ENCODE measurements at regions not wholly inside any gene's neighbourhood (a gene's known extent, or its start where the extent isn't known, plus 50 kb on each side); places are given as distances from the start of the nearest gene placed in this dataset.

DNA sequence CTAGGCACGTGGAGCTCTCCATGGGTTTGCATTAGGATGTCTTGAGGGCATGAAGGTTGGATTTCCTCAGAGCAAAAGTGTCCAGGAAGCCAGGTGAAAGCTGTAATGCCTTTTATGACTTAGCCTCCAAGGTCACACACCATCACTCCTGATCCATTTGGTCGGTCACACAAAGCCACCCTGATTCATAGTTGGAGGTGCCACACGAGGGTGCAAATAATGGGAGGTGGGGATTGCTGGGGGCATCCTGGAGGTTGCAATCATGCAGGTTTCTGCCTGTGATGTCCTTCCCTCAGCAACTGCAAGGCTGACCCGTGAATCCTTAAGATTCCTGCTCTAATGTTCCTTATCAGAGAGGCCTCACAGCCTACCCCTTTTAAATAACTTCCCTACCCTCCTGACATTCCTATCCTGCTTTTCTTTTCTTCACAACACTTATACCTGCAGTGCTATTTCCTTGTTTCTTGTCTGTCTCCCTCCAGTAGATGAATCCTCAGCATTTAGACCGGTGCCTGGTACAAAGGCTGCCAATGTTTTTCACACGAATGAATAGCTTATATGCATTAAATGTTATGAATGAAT, 97.1 kb downstream of the LIPG start:
- no peak for TF ChIP-seq FOS (IDR thresholded peaks at IDR 0.05; ENCODE audit: borderline replicate concordance, insufficient read depth, low read length)
- TF ChIP-seq POLR2AphosphoS5 (IDR thresholded peaks at IDR 0.05; ENCODE audit: insufficient read depth, low read depth, low read length) = no peak
- no peak for TF ChIP-seq MYC (IDR thresholded peaks at IDR 0.05; ENCODE audit: low read depth, low read length)
- TF ChIP-seq, protein P1, sequence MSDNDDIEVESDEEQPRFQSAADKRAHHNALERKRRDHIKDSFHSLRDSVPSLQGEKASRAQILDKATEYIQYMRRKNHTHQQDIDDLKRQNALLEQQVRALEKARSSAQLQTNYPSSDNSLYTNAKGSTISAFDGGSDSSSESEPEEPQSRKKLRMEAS (IDR thresholded peaks at IDR 0.05; ENCODE audit: insufficient read depth, insufficient read length) = no peak
- no peak for TF ChIP-seq EZH2 (IDR thresholded peaks at IDR 0.05; ENCODE audit: borderline replicate concordance, low read depth, low read length, severe bottlenecking)
- TF ChIP-seq JUN (IDR thresholded peaks at IDR 0.05; ENCODE audit: borderline replicate concordance, insufficient read depth, insufficient read length, low read depth) = no peak
- no peak for TF ChIP-seq GATA2 (IDR thresholded peaks at IDR 0.05; ENCODE audit: insufficient read depth, insufficient read length, low read depth, low read length)
- TF ChIP-seq POLR2A (IDR thresholded peaks at IDR 0.05; ENCODE audit: low read depth, low read length) = no peak
- no peak for DNase-seq (ENCODE audit: low read depth, low spot score)
- H3K4me1 ChIP-seq (ENCODE audit: control insufficient read depth, extremely low read depth, insufficient read depth, low read length) = peaks cover 24% of the 10 kb centered on the region
- no peak overlapping the region for H3K27ac ChIP-seq (ENCODE audit: insufficient read depth, low read depth, low read length)
- no peak overlapping the region for H2AFZ ChIP-seq (ENCODE audit: low read depth, low read length)
- H3K9me1 ChIP-seq (replicated peaks; ENCODE audit: control insufficient read depth, extremely low read depth, insufficient read depth, low read length) = no peaks in the 10 kb centered on the region
- H3K9ac ChIP-seq (replicated peaks; ENCODE audit: extremely low read depth, insufficient read depth, low read length) = no peak overlapping the region
- no peaks in the 10 kb centered on the region for H3K79me2 ChIP-seq (ENCODE audit: control insufficient read depth, insufficient read depth, low read length)
- intact Hi-C loops (cut with micrococcal nuclease) (no loop called here), dilution Hi-C loops (cut with MboI; ENCODE audit: extremely low pct_ligation_motif_present, low sequenced_read_pairs) (no loop called here)
- POLR2A ChIA-PET = interaction anchor here (0.6 kb wide), 1 partner anchor 68 kb away, joined by 5 read pairs; no protein-coding TSS in a partner anchor
- H4K20me1 ChIP-seq (replicated peaks; ENCODE audit: control insufficient read depth, extremely low read depth, insufficient read depth, low read length) = no peaks in the 10 kb centered on the region
- no peak overlapping the region for H3K4me3 ChIP-seq (replicated peaks in 1 of 3; ENCODE audit: insufficient read depth in 1 of 3, low read depth in 1 of 3, low read length in 3 of 3)
- CTCF ChIA-PET = interaction anchor here (0.8 to 1.9 kb wide), 3 partner anchors 10 to 40 kb away, joined by 3 to 4 read pairs (median 4); no protein-coding TSS in a partner anchor
- no peak for FAIRE-seq
- H3K9me3 ChIP-seq (replicated peaks; ENCODE audit: control insufficient read depth, insufficient read depth, low read length) = no peaks in the 10 kb centered on the region
- H3K4me2 ChIP-seq (ENCODE audit: insufficient read depth, low read length) = no peak overlapping the region
- H3K27me3 ChIP-seq (ENCODE audit: control insufficient read depth in 2 of 2, insufficient read depth in 2 of 2, low read length in 2 of 2) = no peaks in the 10 kb centered on the region
- BruUV-seq (replicated peaks) = no TSS peak
- H3K36me3 ChIP-seq (ENCODE audit: control insufficient read depth in 2 of 2, extremely low read depth in 1 of 2, insufficient read depth in 2 of 2, low read length in 2 of 2) = no peaks in the 10 kb centered on the region
